ENCODE measurements at regions not wholly inside any gene's neighbourhood (a gene's known extent, or its start where the extent isn't known, plus 50 kb on each side); places are given as distances from the start of the nearest gene placed in this dataset.

DNA sequence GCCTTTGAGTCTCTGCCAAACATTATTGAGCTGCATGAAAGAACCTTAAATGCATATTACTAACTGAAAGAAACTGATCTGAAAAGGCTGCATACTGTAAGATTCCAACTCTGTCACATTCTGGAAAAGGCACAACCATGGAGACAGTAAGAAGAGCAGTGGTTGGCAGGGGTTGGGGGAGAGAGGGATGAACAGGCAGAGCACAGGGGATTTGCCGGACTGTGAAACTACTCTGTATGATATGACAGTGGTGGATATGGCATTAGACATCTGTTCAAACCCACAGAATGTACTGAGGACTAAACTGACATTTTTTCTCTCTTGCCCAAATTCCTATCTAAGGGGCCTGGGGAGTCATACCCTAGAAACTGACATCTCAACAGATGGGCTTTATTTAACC lies 138.4 kb downstream of the KCNJ12 start:
- intact Hi-C loops (cut with micrococcal nuclease), result loop anchor here (5.0 to 10.0 kb wide), 2 partner anchors 192 to 570 kb away; no protein-coding TSS in a partner anchor

DNA sequence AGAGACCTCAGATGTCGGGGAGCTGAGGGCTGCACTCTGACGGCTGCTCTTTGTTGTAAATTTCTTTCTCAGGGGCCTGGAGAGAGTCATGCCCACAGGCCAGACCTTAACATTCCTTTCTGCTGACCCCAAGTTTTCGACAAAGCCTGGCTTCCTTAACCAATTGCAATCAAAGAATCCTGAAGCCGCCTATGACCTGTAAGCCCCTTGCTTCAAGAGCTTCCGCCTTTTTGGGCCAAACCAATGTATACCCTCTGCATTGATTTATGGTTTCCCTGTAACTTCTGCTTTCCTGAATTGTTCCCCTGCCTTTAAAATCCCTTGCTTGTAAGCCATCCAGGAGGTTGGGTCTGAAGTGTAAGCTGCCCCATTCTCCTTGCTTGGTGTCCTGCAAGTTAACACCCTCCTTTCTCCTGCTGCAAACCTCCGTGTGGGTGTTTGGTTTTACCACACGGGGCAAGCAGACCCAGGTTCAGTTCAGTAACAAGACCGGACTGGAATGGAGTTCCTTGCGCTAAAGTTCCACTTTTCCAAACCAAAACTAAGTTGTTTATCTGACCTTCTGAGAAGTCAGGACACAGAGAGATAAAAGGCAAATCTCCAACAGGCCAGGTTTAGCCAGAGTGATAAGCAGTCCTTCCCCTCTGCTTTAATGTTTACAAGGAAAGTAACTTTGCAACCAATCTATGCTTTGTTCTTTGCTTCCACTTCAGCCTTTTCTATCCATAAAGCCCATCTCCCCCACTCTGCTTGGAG lies 141.6 kb downstream of the KCNJ12 start:
- intact Hi-C loops (cut with micrococcal nuclease), result loop anchor here (10.0 kb wide), 1 partner anchor 573 kb away; no protein-coding TSS in a partner anchor

DNA sequence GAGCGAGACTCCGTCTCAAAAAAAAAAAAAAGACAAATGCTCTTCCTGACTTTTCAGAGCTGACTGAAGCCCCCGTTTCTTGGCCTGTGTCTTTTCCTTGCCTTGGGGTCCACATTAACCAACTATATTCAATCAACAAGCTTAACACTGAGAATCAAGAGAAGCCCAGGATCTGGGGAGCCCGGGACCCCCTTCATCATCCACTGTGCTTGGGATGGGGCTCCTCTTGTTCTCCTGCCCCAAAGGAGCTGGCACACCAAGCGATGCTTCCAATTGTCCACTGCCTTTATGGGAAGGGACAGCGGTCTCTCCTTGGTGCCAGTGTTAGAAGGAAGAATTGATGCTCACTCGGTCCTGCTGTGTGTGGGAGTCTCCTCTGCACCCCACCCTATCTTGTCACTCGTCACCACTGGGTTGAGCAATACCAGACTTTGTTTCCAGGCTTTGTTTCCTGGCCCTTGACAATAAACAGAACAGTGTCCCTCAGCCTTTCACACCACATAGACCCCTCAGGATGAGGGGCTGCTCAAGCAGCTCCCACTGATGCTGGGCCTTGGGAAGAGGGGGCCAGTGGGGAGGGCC lies 146.7 kb downstream of the KCNJ12 start:
- intact Hi-C loops (cut with micrococcal nuclease), result no loop called here

DNA sequence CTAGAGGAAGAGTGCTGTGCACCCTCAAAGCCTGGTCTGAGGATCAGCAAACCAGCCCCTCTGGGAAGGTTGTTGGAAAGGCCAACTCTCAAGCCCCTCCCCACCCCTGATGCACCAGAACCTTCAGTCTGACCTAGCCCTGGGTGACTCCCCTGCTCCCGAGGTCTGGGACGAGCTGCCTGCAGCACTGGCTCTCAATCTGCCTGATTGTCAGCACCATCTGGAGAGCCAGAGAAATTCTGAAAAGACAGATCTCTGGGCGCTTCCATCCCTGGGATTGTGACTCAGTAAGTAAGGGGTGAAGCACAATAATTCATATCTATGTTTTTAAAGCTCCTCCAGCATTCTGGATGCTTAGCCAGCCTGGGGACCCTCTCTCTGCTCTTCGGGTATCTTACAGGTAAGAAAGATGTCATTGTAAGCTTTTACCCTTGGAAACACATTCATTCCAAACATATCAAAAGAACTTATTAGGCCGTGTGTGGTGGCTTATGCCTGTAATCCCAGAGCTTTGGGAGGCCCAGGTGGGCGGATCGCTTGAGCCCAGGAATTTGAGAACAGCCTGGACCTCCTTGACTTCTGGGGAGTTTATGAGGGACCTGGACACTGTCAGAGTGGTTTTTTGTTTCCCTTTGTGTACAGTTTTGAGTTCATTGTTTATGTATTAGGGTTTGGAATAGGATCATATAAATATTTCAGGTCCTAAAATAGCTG lies 147.5 kb downstream of the KCNJ12 start:
- intact Hi-C loops (cut with micrococcal nuclease), result no loop called here

DNA sequence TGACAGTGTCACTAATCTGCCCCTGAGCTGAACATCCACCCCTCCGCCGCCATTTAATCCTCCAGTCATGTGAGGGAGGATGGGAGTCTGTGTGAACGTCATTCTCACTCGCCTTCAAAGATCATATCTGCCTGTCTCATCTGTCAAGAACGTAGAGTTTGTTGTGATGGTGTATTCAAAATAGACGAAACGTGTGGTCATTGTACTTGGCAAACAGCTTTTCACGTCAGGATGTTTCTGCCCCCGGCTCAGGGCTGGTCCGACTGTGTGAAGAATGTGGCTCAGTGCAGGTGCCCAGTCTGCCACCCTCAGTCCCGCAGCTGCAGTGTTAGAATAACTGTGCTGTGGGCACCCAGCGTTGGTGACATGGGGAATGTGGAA lies 148.0 kb downstream of the KCNJ12 start:
- intact Hi-C loops (cut with micrococcal nuclease), result no loop called here

DNA sequence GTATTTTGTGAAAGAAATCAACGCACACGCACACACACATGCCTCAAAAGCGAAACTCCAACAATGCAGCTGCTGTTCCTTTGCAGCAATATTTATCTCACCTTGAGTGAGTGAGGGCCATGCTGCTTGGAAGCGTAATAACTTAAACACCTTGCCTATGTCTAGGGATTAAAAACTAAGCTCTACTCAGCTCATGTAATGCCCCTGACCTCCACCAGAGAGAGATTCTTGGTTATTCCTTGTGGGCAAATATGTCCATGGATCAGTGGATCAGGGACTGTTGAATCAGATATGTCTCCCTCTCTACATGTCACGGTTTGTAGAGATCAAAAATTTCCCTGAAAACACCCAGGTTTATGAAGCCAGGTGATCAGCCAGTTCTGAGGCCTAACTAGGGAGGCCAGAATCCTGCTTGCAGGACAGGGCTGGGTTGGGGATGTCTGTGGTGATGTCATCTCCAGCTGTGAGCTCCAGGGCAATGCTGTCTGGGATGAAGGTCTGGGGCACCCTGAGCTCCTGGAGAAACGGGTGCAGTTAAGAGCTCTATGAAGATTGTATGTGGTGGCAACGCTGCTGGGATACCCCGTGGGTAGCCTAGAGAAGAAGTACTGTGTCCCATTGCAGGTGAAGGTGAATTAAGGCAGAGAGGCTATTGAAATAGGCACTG lies 149.4 kb downstream of the KCNJ12 start:
- intact Hi-C loops (cut with micrococcal nuclease), result no loop called here

DNA sequence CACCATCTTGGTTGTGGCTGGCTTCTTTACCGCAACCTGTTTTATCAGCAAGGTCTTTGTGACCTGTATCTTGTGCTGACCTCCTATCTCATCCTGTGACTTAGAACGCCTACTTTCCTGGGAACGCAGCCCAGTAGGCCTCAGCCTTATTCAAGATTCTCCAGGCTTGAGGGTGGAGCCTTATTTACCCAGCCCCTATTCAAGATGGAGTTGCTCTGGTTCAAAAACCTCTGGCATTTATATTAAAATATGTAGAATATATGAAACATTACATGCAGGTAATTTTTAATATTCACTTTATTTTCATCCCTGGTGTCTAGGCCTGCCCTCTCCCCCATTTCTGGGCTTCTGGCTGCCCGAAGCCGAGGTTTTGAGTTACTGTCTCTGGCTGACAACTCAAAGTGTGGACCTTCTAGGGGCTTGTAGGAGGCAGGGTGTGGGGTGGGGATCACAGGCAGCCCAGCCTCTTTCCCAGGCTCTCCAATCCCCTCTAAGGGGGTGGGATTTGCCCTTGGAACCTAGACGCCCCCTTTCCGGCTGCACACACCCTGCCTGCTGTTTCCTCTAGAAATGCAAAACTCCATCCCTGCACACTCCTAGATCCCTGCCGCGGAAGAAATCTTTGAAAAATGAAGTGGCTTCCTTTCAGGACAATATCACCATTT lies 152.0 kb downstream of the KCNJ12 start:
- intact Hi-C loops (cut with micrococcal nuclease), result no loop called here

DNA sequence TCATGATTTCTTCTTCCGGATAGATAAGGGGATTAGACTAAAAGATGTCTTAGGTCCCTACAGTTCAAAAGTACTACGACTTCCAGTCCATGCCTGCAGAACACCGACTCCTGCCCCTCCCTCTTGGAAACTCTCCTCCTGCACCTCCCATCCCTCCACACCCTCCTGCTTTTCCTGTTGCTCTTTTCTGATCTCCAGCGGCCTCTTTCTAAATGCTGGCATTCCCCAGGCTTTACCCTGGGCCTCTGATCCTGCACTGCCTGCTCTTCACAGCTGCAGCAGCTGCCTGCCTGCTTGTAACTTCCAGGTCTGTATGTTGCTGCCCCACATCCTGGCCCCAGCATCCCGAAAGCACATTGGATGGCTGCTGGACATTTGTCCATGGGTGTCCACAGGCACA lies 154.2 kb downstream of the KCNJ12 start:
- intact Hi-C loops (cut with micrococcal nuclease), result no loop called here

DNA sequence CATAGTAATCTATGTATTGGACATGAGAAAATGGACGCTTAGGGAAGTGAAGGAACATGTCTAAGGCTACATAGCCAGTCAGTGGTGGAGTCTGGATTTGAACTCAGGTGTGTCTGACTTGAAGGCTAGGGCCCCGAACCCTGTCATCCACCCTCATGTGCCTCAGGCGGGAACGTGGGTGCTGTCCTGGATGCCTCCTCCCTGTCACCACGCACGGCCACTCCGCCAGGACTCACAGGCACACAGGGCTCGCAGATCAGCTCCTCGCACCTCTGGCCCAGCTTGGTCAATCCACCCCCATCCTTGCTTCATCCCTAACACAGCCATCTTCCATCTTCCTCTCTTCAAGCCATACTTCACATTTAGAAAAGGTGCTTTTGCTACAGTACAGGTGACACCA lies 154.7 kb downstream of the KCNJ12 start:
- intact Hi-C loops (cut with micrococcal nuclease), result no loop called here

DNA sequence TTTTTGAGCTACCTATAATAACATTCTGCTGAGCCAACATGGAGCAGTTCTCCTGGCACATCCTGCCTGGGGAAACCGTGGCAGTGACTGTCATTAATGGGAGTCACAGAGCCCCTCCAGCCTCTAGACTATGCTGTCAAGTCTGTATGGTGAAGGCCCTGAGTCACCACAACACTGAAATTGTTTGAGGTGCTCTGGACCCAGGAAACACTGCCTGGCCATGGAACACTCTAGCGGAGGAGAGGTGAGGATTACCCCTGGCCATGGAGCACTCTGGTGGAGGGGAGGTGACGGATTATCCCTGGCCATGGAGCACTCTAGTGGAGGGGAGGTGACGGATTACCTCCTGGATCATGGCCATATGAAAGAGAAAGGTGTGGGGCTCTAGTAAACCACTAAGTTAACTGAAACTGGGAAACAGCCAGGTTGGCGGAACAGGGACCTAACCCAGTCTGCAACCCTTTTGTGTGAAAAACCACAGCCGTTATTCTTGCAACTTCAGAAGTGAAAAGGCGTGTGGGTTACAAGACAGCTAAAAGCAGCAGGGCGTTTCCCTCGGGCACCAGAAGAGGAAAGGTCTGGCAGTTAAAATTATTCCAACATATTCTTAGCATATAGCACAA lies 156.7 kb downstream of the KCNJ12 start:
- intact Hi-C loops (cut with micrococcal nuclease), result no loop called here

DNA sequence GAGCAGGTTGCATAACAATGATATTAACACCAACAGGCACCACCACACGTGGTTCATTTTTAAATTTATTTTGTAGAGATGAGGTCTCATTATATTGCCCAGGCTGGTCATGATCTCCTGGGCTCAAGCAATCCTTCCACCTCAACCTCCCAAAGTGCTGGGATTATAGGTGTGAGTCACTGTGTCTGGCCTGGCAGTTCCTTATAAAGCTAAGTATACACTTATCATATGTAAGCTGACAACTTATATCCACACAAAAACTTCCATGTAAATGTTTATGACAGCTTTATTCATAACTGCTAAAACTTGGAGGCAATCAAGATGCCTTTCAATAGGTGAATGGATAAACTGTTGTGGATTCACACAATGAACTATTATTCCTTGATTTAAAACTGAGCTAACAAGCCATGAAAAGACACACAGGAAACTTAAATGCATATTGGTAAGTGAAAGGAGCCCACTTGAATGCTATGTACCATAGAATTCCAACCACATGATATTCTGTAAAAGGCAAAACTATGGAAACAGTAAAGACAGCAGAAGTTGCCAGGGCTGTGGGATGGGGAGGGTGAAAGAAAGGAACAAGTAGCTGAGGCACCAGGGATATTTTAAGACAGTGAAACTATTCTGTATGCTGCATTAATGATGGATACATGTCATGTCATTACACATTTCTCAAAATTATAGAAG lies 156.5 kb upstream of the KCNJ18 start:
- intact Hi-C loops (cut with micrococcal nuclease), result no loop called here

DNA sequence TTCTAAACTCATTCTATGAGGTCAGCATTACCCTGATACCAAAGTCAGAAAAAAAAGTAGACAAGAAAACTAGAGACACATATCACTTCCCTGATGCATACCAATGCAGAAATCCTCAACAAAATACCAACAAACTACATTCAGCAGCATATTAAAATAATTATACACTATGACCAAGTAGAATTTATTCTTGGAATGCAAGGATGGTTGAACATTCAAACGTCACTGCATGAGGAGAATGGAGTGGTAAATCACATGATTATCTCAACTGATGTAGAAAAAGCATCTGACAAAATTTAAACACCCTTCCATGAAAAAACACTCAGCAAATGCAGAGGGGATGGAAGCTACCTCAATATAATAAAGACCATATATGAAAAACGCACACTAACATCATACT lies 155.0 kb upstream of the KCNJ18 start:
- intact Hi-C loops (cut with micrococcal nuclease), result no loop called here

DNA sequence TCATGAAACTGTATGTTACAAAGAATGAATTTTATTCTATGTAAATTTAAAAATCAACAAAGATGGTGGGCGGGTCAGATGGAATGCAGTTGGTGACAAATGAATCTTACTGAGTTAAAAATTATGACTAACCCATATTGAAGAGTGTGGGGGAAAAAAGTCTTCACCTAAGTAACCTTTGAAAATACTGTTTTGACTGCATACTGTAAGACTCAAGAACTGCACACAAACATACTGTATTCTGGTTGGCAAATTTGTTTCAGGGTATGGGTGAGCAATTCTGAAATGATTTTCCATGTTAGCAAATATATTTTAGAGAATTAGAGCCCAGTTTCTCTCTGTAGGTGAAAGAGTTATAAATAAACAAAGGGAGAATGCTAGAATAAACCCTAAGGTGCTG lies 153.7 kb upstream of the KCNJ18 start:
- intact Hi-C loops (cut with micrococcal nuclease), result no loop called here

DNA sequence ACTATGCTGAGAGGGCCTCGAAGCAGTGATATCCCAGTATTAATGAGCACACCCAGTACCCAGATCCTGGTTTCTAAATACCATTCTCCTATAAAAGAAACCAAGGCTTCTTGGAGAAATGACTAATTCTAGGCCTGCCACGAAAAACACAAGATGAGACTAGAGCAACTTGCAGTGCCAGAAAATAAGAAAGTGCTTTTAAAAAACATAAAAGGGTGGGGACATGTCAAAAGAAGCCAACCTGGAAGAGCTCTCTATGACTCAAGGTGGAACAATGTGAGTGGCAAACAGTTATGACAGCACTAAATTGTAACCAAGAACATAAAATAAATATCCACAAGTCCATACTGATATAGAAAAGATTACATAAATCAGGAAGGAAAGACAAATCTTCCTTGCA lies 153.2 kb upstream of the KCNJ18 start:
- intact Hi-C loops (cut with micrococcal nuclease), result no loop called here

DNA sequence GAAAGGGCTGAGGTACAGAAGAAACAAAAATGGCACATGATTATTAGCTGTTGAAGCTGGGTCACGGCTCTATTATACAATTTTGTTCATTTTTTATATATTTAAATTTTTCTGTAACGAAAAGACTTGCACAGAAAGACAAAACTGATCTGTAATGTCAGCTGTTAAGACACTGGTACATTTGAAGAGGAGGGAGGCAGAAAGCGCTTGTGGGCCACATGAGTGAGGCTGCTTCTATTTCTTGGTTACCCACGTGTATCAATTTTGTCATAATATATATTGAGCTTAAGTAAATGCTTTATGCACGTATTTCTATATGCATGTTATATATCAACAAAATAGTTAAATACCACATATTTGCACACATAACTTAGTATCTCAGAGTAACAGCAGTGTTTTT lies 151.8 kb upstream of the KCNJ18 start:
- intact Hi-C loops (cut with micrococcal nuclease), result no loop called here

DNA sequence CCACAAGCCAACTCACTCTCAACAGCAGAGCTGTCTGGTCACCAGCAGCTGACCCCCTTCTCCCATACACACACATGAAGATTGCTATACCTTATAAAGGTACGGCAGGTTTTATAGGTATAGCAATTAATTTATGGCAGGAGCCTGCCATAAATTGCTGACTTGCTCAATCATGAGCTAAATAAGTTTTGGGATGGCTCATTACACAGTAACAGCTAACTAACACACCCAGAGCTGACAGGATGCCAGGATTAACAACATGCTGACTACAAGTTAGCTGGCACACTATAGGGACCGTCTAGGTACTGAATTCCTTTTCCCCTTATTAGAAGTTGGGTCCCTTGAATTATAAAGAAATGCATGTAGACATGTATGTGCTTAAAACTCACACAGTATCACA lies 150.3 kb upstream of the KCNJ18 start:
- intact Hi-C loops (cut with micrococcal nuclease), result no loop called here

DNA sequence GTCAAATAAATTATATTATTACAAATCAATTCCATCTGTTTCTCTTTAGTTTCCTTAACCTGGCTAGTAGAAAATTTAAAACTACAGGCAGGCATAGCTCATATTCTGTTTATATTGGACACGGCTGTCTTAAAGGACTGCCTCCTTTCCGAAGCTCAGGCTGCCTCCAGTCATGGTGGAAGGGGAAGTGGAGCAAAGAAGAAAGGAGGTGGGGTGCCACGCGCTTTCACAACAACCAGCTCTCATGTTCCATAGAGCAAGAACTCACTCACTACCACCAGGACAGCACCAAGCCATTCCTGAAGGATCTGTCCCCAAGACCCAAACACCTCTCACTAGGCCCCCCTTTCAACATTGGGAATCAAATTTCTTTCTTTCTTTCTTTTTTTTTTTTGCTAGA lies 149.3 kb upstream of the KCNJ18 start:
- intact Hi-C loops (cut with micrococcal nuclease), result no loop called here

DNA sequence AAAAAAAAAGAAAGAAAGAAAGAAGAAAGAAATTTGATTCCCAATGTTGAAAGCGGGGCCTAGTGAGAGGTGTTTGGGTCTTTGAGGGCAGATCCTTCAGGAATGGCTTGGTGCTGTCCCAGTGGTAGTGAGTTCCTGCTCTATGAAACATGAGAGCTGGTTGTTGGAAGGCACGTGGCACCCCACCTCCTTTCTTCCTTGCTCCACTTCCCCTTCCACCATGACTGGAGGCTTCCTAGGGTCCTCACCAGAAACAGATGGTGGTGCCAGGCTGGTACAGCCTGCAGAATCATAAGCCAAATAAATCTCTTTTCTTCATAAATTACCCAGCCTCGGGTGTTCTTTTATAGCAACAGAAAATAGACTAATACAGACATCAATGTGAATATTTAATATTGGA lies 147.3 kb upstream of the KCNJ18 start:
- intact Hi-C loops (cut with micrococcal nuclease), result no loop called here

DNA sequence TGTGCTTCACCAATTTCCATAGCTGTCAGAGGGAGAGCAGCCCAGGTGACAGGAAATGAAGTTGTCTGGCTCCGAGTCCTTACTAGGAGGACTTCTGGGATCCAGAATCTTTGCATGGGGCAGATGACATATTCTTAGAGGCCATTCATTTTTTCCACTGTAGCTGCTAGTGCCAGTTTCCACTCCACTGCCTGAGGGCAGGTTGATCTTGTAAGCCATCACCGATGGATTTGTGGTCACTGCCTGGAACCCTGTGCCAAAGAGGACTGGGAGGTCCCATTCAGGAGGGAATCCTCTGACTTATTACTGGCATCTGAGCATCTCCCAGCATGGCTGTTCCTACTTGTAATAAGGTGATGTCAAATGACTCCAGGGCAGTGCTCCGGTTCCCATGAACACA lies 144.1 kb upstream of the KCNJ18 start:
- intact Hi-C loops (cut with micrococcal nuclease), result no loop called here

DNA sequence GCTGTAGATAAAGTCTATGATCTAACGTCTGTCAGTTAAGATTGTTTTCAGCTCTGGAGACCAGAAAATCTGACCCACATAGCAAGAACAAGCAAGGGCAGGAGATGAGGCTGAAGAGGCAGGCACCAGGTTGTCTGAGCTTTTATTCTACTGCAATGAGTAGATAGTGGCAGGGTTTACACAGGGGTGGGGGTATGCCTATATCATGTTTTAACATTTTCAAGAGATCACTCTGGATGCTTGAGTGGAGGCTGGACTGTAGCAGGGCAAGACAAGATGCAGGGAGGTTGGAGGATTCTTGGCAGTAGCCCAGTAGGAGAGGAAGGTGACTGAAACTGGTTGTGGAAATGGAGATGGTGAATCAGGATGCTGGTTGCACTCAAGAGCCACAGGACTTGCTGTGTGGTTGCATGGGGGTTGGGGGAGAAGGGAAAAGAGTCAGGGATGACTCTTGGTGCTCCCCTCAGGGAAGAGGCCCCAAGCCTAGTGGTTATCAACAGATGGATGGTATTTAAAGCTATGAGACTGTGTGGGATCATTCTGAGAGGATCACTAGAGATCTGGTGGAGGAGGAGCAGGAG lies 143.1 kb upstream of the KCNJ18 start:
- intact Hi-C loops (cut with micrococcal nuclease), result no loop called here

All from T-helper 2 cell treated with Interferon-gamma antibody and Interleukin-4, amounts not matched to agents 100 ng/mL and 5 ng/mL, for 36 hours (primary cell).